Thyroid gland (tissue), 4 donors: ENCODE measurements at regions not wholly inside any gene's neighbourhood (a gene's known extent, or its start where the extent isn't known, plus 50 kb on each side); places are given as distances from the start of the nearest gene placed in this dataset.

ENCODE experiments used
- DNase-seq, 2 donors: peaks; one replicate each; pipeline ENCODE4 v3.0.0-alpha.2; 2019
- H3K27ac ChIP-seq, 3 donors: fragments of 200-600 bp; sonication (generic); 1 replicate in 2 of 3; 2 replicates in 1 of 3; pipeline ENCODE4 v1.5.1; 2016 to 2019; ENCODE audit warnings: mild to moderate bottlenecking in 1 of 3, moderate library complexity in 1 of 3
- H3K27me3 ChIP-seq: fragments of 200-600 bp; sonication (generic); one replicate; pipeline ENCODE4 v1.5.1; 2019
- H3K36me3 ChIP-seq, 2 donors: fragments of 200-600 bp; sonication (generic); one replicate each; pipeline ENCODE4 v1.5.1; 2016 to 2019
- H3K4me1 ChIP-seq, 2 donors: fragments of 200-600 bp; sonication (generic); one replicate each; pipeline ENCODE4 v1.5.1; 2017 to 2019
- H3K4me3 ChIP-seq, 3 donors: fragments of 200-600 bp; sonication (generic); replicated peaks in 1 of 3; 1 replicate in 2 of 3; 2 replicates in 1 of 3; pipeline ENCODE4 v1.5.1; 2016; ENCODE audit warnings: mild to moderate bottlenecking in 1 of 3
- H3K9me3 ChIP-seq: fragments of 200-600 bp; sonication (generic); one replicate; pipeline ENCODE4 v1.5.1; 2017
- POLR2A ChIP-seq, 2 donors: fragments of 450-650 bp; IDR thresholded peaks; one replicate each; pipeline ENCODE4 v1.6.1; 2017; ENCODE audit warnings: antibody characterized with exemption in 2 of 2, mild to moderate bottlenecking in 2 of 2, moderate library complexity in 1 of 2
- WGBS, 2 donors: methylation state at CpG; one replicate each; pipeline ENCODE4 v1.1.5; 2017; 5-methylcytosine and 5-hydroxymethylcytosine counted together
- intact Hi-C: fragments of 100-400 bp; cut with DNase I; formaldehyde crosslinking; loops from one replicate; pipeline ENCODE4 v1.15.1; 2023
- TF ChIP-seq, protein P1 (sequence below), 6 experiments: fragments of 200-600 bp in 3 of 6; fragments of 450-650 bp in 3 of 6; sonication (generic) in 3 of 6; IDR thresholded peaks; one replicate each; pipeline ENCODE4 v1.5.1; 2016 to 2019; ENCODE audit warnings: antibody characterized with exemption in 6 of 6, mild to moderate bottlenecking in 2 of 6, inconsistent platforms in 1 of 6, moderate library complexity in 1 of 6

DNA sequence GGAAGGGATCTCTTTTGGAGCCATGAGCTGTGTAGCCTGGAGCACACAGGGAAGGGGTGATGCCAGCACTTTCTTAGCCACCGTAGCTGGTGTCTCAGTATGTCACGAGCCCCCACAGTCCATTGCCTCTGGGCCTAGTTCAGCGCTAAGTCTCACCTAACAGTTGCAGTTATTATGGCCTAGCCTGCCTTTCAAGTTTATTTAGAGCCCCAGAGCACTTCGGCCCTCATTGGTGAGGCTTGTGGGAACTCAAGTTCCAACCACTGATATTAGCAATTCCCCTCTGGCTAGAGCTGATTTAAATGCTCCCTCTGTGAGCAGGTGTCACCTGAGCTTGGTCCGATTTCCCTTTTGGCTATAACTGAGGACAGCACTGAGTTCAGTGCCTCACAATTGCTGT is 388.4 kb upstream of the MAOA start:
- intact Hi-C loops: no loop called here
- WGBS, 2 donors: 78 to 88% methylated on average over 2 to 5 of the region's 5 CpGs
- no peaks in the 10 kb centered on the region for H3K4me1 ChIP-seq

DNA sequence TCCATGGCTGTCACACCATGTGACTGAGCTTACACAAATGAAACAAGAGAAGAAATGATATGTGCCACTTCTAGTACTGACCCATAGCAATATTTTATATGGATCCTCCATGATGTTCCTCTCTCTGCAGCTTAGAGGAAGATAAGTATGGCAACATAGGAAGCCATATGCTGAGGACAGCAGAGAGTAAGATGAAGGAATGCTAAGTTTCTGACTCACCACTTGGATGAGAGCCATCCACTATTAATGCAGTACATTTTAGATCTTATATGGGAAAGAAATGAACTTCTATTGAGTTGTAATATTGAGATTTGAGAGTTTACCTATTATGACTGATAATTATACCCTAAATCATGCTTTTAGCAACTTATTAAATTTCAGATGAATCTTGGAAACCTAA is 386.9 kb upstream of the MAOA start:
- intact Hi-C loops: no loop called here
- H3K9me3 ChIP-seq: no peaks in the 10 kb centered on the region
- no peak overlapping the region for H3K4me3 ChIP-seq
- no peaks in the 10 kb centered on the region for H3K36me3 ChIP-seq
- H3K27me3 ChIP-seq: no peaks in the 10 kb centered on the region
- no peak overlapping the region for H3K27ac ChIP-seq
- TF ChIP-seq, protein P1, sequence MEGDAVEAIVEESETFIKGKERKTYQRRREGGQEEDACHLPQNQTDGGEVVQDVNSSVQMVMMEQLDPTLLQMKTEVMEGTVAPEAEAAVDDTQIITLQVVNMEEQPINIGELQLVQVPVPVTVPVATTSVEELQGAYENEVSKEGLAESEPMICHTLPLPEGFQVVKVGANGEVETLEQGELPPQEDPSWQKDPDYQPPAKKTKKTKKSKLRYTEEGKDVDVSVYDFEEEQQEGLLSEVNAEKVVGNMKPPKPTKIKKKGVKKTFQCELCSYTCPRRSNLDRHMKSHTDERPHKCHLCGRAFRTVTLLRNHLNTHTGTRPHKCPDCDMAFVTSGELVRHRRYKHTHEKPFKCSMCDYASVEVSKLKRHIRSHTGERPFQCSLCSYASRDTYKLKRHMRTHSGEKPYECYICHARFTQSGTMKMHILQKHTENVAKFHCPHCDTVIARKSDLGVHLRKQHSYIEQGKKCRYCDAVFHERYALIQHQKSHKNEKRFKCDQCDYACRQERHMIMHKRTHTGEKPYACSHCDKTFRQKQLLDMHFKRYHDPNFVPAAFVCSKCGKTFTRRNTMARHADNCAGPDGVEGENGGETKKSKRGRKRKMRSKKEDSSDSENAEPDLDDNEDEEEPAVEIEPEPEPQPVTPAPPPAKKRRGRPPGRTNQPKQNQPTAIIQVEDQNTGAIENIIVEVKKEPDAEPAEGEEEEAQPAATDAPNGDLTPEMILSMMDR (IDR thresholded peaks at IDR 0.05): no peak
- no peak for TF ChIP-seq POLR2A (IDR thresholded peaks at IDR 0.05)
- no peaks in the 10 kb centered on the region for H3K4me1 ChIP-seq
- DNase-seq: no peak

More for the DNA sequence above, 388.4 kb upstream of the MAOA start:
- Histone ChIP-seq H3K4me3 (no peak overlapping the region), H3K27ac (no peak overlapping the region), H3K27me3 (no peaks in the 10 kb centered on the region), H3K9me3 (no peaks in the 10 kb centered on the region), H3K36me3 (no peaks in the 10 kb centered on the region)
- no peak for DNase-seq
- TF ChIP-seq, protein P1 (IDR thresholded peaks at IDR 0.05): no peak
- no peak for TF ChIP-seq POLR2A (IDR thresholded peaks at IDR 0.05)

DNA sequence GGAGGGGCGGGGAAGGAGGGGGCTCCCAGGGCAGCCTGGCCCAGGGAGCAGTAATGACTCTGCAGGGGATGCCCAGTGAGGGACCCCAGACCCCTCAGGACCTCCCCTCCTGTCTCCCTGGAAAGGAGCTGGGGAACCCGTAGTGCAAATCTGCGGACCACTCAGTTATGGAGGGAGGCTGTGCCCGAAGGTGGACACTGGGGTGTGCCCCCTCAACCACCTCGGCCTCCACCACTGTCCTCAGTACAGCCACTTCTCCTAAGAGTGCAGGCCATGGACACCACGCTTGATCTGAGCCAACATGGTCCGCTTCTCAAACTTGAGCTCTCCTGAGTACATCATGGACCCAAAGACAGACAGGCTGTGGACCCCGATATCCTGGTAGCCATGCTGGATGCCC is 378.2 kb upstream of the MAOA start:
- Histone ChIP-seq H3K27ac (no peak overlapping the region), H3K4me1 (no peaks in the 10 kb centered on the region), H3K27me3 (no peaks in the 10 kb centered on the region), H3K36me3 (no peaks in the 10 kb centered on the region), H3K4me3 (no peak overlapping the region), H3K9me3 (no peaks in the 10 kb centered on the region)
- 92 to 93% methylated on average over 2 to 6 of the region's 8 CpGs for WGBS, 2 donors
- intact Hi-C loops: no loop called here
- TF ChIP-seq, protein P1 (IDR thresholded peaks at IDR 0.05): no peak
- no peak for TF ChIP-seq POLR2A (IDR thresholded peaks at IDR 0.05)
- no peak for DNase-seq

DNA sequence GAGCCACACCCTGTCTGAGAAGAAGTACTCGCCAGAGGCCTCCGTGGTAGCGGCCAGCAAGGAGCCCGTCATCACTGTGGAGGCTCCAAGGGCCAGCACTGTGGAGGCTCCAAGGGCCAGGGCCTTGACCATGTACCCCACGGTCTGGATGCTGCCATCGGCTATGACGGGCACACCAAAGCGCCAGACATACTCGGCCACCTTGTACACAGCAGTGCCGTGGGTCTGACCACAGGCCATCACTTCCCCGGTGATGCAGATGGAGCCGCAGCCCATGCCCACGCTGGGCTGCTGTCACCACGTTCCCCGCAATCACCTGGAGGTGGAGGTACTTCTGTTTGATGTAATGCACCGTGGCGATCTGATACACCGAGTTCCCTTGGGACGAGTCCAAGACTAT is 377.7 kb upstream of the MAOA start:
- no peak overlapping the region for H3K27ac ChIP-seq
- intact Hi-C loops: no loop called here
- no peak for DNase-seq
- H3K4me1 ChIP-seq: no peaks in the 10 kb centered on the region
- H3K36me3 ChIP-seq: no peaks in the 10 kb centered on the region
- no peaks in the 10 kb centered on the region for H3K27me3 ChIP-seq
- no peaks in the 10 kb centered on the region for H3K9me3 ChIP-seq
- no peak overlapping the region for H3K4me3 ChIP-seq
- TF ChIP-seq, protein P1 (IDR thresholded peaks at IDR 0.05): no peak
- no peak for TF ChIP-seq POLR2A (IDR thresholded peaks at IDR 0.05)
- WGBS, 2 donors: no CpG with 5 or more reads among the region's 19 CpGs

DNA sequence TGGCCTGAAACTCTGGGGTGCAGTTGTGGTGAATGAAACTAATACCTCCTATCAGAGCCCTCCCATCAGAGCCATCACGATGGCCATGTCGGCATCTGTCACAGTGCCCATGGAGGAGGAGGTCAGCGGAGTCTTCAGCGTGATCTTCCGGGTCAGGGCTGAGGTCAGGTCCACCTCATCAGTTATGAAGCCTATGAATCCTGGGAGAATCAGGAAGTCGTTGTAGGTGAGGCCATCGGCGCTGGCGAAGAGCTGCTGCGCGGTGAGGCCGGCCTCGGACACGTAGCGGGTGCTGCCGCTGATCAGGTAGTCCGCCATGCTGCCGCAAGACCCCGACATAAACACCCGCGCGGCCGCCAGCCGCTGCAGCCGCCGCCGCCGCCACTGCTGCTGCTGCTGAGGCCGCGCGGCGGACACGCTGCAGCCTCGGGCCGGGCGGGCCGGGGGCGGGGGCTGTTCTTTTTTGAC is 376.7 kb upstream of the MAOA start:
- Histone ChIP-seq H3K27me3 (no peaks in the 10 kb centered on the region), H3K9me3 (no peaks in the 10 kb centered on the region), H3K36me3 (no peaks in the 10 kb centered on the region), H3K4me1 (no peaks in the 10 kb centered on the region), H3K4me3 (no peak overlapping the region), H3K27ac (no peak overlapping the region)
- no peak for TF ChIP-seq POLR2A (IDR thresholded peaks at IDR 0.05)
- TF ChIP-seq, protein P1 (IDR thresholded peaks at IDR 0.05): no peak
- intact Hi-C loops: no loop called here
- WGBS, 2 donors: 97 to 100% methylated on average over 8 to 23 of the region's 38 CpGs
- DNase-seq: no peak
